ENCODE measurements at regions not wholly inside any gene's neighbourhood (a gene's known extent, or its start where the extent isn't known, plus 50 kb on each side); places are given as distances from the start of the nearest gene placed in this dataset.

DNA sequence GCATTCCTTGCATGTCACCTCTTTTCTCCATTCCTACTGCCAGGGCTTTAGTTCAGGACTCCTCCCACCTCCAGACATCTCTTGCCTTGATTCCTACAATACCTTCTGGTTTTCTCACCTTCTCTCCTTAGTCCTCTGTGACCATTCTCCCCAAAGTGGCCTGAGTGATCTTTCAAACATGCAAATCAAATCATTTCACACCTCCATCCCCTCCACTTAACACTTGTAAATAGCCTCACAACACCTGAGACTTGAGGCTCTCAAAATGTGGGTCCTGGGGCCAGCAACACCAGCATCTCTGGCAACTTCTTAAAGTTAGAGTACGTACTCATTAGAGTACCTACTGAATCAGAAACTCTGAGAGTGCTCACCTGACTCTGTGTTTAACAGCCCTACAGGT is 68.4 kb downstream of the RTL9 start:
- TF ChIP-seq, protein P1, sequence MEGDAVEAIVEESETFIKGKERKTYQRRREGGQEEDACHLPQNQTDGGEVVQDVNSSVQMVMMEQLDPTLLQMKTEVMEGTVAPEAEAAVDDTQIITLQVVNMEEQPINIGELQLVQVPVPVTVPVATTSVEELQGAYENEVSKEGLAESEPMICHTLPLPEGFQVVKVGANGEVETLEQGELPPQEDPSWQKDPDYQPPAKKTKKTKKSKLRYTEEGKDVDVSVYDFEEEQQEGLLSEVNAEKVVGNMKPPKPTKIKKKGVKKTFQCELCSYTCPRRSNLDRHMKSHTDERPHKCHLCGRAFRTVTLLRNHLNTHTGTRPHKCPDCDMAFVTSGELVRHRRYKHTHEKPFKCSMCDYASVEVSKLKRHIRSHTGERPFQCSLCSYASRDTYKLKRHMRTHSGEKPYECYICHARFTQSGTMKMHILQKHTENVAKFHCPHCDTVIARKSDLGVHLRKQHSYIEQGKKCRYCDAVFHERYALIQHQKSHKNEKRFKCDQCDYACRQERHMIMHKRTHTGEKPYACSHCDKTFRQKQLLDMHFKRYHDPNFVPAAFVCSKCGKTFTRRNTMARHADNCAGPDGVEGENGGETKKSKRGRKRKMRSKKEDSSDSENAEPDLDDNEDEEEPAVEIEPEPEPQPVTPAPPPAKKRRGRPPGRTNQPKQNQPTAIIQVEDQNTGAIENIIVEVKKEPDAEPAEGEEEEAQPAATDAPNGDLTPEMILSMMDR (IDR thresholded peaks at IDR 0.05 in 4 of 5, conservative IDR thresholded peaks at IDR 0.05 in 1 of 5), result no peak
- TF ChIP-seq POLR2A (IDR thresholded peaks at IDR 0.05), result no peak
